K562 (cell line): ENCODE measurements at regions not wholly inside any gene's neighbourhood (a gene's known extent, or its start where the extent isn't known, plus 50 kb on each side); places are given as distances from the start of the nearest gene placed in this dataset.

ENCODE experiments used
- ARID1B ChIP-seq: fragments of 450-650 bp; IDR thresholded peaks from 2 replicates; pipeline ENCODE4 v1.6.1; 2016; ENCODE audit warnings: antibody characterized with exemption, mild to moderate bottlenecking, inconsistent platforms
- ERF ChIP-seq: fragments of 450-650 bp; formaldehyde crosslinking; IDR thresholded peaks from 2 replicates; pipeline ENCODE4 v1.4.0; 2020; ENCODE audit warnings: mild to moderate bottlenecking, mixed read lengths
- IFI16 ChIP-seq: fragments of 250-450 bp; sonication (Bioruptor Pico); IDR thresholded peaks from 2 replicates; pipeline ENCODE4 v2.1.2; 2022; ENCODE audit warnings: mild to moderate bottlenecking, inconsistent platforms
- MCM3 ChIP-seq: fragments of 450-650 bp; IDR thresholded peaks from 2 replicates; pipeline ENCODE4 v1.6.1; 2016
- RBM25 ChIP-seq: fragments of 200-400 bp; formaldehyde crosslinking; IDR thresholded peaks from 2 replicates; pipeline ENCODE4 v1.6.1; 2018; ENCODE audit warnings: low read length, low read depth, moderate library complexity; ENCODE audit not compliant: severe bottlenecking
- SMARCB1 ChIP-seq: IDR thresholded peaks from 2 replicates; pipeline ENCODE4 v1.6.1; 2011; ENCODE audit warnings: improper control_type of control experiment, low read depth; ENCODE audit not compliant: insufficient read length
- SUPT5H ChIP-seq: fragments of 450-650 bp; IDR thresholded peaks from 2 replicates; pipeline ENCODE4 v1.6.1; 2016
- ZC3H11A ChIP-seq: IDR thresholded peaks from 2 replicates; pipeline ENCODE4 v1.6.1; 2012; ENCODE audit warnings: low read depth, low read length, improper control_type of control experiment
- ZNF584 ChIP-seq: fragments of 200-800 bp; sonication (Bioruptor generic); IDR thresholded peaks from 2 replicates; pipeline ENCODE4 v1.6.1; 2016; ENCODE audit warnings: low read depth, mild to moderate bottlenecking, missing genetic modification characterization, missing compliant biosample characterization
- TF ChIP-seq, protein P1 (sequence below): fragments of 450-650 bp; IDR thresholded peaks from 2 replicates; pipeline ENCODE4 v1.6.1; 2017; ENCODE audit warnings: antibody characterized with exemption
- TF ChIP-seq, protein P2 (sequence below), 3 experiments: fragments of 200-800 bp in 1 of 3; sonication (Bioruptor generic) in 1 of 3; sonication (generic) in 1 of 3; formaldehyde crosslinking in 1 of 3; IDR thresholded peaks; 2 replicates each; pipeline versions ENCODE4 v1.6.1 to v1.8.0; 2016 to 2022; ENCODE audit warnings: mild to moderate bottlenecking in 2 of 3, missing compliant biosample characterization in 2 of 3, missing genetic modification characterization in 2 of 3, missing genetic modification reagents in 1 of 3
- TF ChIP-seq, protein P3 (sequence below): fragments of 250-450 bp; sonication (Bioruptor Pico); IDR thresholded peaks from 2 replicates; pipeline ENCODE4 v1.6.1; 2021; ENCODE audit warnings: mild to moderate bottlenecking

DNA sequence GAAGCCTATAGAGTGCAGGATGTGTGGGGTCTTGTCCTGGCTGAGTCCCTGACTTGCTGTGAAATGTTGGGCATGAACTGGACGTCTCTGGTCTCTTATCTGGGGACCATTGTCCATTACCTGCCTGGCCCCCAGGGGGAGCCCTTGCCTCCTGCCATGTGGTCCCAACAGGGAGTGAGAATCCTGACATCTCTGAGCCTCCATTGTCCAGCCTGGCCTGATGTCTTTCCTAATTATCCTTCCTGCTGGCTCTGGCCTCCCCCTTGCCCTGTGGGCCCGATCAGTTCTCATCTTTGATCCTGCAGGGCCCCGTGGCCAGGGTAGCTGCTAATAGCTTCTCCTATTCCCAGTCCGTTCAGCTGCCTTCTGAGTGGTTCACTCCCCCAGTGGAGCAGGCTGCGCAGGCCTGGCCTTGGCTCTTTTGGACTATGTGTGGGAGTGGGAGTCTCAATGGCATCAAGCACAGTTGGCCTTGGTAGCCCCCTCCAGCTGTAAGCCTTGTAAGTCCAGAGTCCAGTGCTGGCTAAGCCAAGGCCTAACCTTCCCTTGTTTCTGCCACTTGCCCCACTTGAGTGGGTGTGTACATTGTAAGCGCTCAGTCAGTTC, 77.9 kb upstream of the RALY start (continued):
- TF ChIP-seq ARID1B (no peak), SMARCB1 (no peak), IFI16 (CRISPR knock-in tag) (no peak), MCM3 (no peak), SUPT5H (no peak), RBM25 (peak; percentile 81), ERF (CRISPR knock-in tag) (no peak), ZNF584 (no peak), ZC3H11A (no peak)
- TF ChIP-seq, protein P1, sequence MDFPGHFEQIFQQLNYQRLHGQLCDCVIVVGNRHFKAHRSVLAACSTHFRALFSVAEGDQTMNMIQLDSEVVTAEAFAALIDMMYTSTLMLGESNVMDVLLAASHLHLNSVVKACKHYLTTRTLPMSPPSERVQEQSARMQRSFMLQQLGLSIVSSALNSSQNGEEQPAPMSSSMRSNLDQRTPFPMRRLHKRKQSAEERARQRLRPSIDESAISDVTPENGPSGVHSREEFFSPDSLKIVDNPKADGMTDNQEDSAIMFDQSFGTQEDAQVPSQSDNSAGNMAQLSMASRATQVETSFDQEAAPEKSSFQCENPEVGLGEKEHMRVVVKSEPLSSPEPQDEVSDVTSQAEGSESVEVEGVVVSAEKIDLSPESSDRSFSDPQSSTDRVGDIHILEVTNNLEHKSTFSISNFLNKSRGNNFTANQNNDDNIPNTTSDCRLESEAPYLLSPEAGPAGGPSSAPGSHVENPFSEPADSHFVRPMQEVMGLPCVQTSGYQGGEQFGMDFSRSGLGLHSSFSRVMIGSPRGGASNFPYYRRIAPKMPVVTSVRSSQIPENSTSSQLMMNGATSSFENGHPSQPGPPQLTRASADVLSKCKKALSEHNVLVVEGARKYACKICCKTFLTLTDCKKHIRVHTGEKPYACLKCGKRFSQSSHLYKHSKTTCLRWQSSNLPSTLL = no peak
- TF ChIP-seq, protein P2, sequence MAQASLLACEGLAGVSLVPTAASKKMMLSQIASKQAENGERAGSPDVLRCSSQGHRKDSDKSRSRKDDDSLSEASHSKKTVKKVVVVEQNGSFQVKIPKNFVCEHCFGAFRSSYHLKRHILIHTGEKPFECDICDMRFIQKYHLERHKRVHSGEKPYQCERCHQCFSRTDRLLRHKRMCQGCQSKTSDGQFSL (CRISPR knock-in tag; IDR thresholded peaks at IDR 0.05) = no peak
- TF ChIP-seq, protein P2 (tag; IDR thresholded peaks at IDR 0.05) = no peak
- TF ChIP-seq, protein P3, sequence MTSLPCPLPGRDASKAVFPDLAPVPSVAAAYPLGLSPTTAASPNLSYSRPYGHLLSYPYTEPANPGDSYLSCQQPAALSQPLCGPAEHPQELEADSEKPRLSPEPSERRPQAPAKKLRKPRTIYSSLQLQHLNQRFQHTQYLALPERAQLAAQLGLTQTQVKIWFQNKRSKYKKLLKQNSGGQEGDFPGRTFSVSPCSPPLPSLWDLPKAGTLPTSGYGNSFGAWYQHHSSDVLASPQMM (CRISPR knock-in tag) = no peak
